Fibroblast of skin of right biceps (primary cell): ENCODE measurements at regions not wholly inside any gene's neighbourhood (a gene's known extent, or its start where the extent isn't known, plus 50 kb on each side); places are given as distances from the start of the nearest gene placed in this dataset.
A peak's percentile ranks its signal among the peaks of the same experiment; 100 is the strongest.
"Not testable (repeated sequence)": the region's sequence is repeated elsewhere in the genome, so short reads cannot be mapped to it uniquely, and the experiment has no call there.

Source experiments
- DNase-seq: peaks from one replicate; pipeline ENCODE4 v3.0.0-alpha.2; 2013

DNA sequence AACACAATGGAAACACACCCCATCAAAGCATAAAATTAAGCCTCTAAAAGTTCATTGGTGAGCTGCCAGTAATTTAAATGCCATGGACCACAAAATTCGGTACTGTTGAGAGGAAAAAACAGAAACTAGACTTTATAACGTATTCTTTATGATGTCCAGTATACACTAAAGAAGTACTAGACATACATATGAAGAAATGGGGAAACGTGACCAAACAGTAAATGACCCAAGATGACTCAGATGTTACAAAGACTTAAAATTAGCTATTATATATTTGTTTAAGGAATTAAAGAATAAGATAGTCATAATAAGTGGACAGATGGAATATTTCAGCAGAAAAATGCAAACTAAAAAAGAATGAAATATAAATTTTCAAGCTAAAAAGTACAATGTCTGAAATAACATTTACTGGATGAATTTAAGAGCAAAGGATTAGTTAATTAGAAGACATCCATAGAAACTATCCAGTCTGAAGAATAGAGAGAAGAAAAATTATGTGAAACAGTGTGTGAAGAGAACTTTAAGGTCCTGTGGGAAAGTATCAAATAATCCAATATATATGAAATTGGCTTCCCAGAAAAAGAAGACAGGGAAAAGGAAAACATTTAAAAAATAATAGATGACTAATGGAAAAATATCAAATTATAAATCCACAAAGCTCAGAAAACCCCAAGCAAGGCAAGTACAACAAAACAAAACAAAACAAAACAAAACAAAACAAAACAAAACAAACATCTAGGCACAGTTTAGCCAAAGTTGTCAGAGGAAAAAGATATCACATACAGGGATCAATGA is 69.4 kb downstream of the SAMD9 start:
- DNase-seq = peak; percentile 38

DNA sequence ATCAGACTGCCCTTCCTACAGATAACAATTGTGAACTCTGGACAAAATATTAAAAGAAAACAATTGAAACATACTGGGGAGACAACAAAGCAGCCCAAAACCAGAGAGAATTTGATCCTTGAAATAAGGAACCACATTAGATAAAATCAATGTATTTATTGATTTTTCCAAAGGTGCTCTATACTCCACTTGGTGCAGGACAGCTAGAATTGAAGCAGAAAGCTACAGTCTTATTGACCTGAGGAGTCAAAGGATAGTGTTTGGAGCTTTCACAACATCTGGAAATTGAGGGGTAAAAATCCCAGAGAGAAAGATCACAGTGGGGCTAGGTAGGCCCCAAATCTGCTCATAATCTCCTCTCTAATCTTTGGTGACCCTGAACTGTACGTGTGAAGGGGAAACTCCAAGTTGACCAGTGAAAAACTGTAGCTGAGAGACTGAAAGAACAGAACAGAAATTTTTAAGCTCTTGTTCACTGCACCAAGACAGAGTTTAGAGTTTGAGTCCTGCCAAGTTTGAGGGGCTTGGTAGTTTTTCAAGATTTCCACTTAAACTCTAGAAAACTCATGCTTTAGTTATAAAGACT is 70.2 kb downstream of the SAMD9 start:
- no peak for DNase-seq

DNA sequence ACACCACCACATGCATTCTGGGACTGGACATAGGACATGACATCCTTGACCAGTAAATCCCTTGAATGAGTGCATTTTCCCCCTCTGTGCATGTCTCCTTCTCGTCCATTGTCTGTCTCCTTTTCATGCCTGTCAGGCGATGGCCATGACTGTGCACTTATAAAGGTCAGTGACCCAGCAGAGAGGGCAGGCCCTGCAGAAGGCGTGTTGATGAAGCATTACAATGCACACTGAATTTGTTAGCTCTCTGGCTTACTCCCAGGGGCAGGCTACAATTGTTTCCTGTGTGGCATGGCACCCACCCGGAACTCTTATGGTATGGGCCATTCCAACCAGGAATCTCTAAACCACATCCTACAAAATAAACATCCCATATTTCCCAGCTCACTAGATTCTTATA is 71.1 kb downstream of the SAMD9 start:
- no peak for DNase-seq

DNA sequence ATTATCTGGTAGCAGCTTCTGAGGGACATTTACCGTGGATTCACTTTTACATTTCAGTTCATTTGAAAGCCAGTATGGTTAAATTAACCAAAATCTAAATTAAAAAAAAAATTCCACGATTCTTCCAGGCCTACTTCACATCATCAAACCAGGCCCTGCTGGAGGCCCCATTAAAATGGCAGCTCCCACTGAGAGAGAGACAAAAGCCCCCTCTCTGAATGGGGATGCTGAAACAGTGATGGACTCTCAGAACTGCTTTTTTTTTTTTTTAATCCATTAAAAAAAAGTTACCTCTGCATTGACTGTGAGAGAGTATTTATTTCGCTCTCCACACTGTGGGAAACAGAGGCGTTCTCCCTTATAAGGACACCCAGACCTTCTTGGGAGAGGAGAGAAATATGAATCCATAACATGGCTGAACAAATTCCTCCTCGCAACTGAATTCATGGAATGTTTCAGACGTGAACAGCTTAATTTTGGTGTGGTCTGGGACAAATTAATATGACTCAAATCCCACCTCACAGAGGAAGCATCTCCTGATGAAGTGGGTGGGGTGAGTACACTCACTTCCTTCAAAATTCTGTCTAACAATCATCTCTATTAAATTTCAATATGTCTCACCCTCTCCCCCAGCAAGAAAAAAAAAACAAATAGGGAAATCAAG is 73.5 kb downstream of the SAMD9 start:
- peak; percentile 97 for DNase-seq

DNA sequence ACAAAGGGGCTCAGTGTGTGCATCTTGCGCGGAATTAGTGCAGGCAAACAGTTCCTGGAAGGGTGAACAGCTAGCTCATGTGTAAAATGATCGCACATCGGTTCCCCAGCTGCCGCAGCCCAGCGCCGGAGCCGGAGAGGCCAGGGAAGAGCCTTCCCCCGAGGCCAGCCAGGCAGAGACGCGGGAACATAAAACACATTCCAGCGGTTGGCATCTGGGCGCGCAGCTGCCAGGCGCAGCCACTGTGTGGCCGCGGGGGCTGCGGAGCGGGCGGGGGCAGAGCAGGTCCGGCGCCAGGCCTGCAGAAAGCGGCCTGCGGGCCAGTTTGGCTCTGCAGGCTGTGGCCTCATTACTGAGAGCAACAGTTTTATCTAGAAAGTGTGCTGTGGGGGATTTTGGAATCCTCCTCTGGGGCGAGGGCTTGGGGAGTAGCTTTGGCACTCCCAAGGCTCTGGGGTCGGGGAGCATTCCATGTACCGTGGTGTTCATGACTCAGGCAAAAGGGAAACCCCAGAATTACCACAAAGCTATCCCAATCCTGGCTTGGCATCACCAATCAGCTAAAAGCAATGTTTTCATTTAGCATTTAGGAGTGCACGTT is 74.3 kb downstream of the SAMD9 start:
- DNase-seq = peak; percentile 95

DNA sequence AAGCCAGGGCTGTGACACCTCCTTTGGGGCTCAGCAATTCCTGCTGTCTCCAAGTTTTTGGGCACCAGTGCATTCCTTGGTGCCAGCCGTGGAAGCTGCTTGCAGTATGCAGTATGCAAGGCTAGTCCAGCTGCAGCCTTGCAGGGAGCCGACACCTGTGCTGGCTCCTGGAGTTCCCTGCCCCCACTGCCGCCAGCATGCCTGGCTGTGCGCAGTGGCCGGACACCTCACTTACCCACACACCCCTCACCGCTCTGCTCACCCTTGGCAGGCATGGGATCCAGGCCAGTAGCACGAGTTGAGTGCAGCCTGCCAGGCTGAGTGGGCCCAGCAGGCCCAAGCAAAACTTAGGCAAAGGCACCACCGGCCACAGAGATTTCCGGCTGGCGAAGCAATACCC is 77.4 kb downstream of the SAMD9 start:
- DNase-seq = no peak

DNA sequence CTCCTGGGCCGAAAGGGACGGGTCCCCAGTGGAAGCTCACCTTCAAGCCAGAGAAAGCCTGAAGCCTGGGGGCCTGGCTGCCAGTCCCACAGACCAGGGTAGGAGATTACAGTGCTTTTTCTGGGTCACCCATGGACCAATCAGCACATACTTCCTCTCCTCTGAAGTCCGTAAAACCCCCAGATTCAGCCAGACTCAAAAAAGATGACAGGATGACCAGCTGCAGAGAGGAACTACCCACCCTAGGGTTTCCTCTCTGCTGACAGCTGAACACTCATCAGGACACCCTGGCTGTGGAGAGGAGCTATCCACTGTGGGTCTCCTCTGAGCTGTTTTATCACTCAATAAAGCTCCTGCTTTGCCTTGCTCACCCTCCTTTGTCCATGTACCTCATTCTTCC is 78.0 kb downstream of the SAMD9 start:
- DNase-seq = no peak

DNA sequence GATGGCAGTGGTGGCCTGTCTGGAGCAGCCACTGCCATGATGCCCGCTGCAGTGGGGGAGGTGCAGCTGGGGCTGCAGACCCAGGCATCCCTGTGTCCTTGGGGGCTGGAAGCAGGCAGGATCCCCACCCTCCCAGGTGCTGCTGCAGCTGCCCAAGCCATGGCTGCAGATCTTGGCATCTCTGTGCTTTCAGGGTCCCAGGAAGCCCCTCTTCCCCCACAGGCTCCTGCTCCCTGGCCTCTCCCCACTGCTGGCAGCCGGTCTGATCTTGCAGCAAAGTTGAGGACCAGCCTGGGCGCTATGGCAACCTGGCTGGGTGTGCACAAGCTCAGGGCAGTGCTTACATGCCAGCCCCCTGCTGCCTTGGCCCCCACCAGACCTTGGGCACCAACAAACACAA is 78.5 kb downstream of the SAMD9 start:
- DNase-seq = no peak

DNA sequence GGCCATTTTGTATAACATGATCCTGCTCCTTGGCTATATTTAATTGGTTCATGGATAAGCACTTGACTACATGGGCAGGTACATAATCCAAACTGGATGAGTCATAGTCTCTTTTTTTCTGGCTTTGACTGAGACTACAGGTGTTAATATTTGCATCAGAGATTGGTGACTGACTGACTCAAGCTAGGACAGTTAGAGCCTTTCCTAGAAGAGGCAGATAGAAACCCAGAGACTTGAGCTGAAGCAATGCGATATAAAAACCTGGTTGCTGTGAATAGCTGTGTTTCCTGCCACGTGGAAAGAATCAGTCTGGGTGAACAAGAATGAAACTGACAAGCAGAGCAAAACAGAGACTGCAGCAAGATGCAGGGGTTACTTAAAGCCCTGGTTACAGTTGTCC is 81.0 kb downstream of the SAMD9 start:
- DNase-seq = no peak

DNA sequence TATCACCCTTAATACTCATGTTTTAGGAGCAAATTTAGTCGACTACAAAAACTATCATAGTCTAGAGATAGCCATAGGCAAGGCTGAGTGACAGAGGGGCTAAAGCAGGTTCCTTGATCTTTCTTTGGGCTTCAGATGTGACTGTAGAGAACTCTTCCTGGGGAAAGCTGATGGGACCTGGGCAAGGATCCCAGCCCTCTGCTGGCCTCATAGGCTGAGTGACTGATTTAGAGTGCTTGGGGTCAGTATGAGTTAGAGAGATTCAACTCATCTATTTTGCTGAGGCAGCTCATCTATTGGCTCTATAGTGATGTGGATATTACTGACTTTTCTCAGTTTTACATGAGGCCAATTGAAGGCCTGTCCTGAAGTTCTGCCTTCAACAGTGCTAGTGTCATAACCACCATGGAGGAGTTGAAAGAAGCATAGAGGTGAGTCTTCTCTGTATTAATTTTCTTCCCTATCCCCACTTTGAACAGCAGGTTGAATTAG is 81.6 kb downstream of the SAMD9 start:
- no peak for DNase-seq

DNA sequence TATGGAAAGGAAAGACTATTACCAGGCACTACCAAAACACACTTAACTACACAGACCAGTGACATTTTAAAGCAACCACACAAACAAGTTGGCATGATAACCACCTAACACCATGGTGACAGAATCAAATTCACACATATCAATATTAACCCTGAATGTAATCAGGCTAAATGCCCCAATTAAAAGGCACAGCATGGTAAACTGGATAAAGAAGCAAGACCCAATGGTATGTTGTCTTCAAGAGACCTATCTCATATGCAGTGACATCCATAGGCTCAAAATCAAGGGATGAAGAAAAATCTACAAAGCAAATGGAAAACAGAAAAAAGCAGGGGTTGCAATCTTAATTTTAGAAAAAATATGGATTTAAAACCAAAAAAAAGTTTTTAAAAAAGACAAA is 86.0 kb downstream of the SAMD9 start:
- no peak for DNase-seq

DNA sequence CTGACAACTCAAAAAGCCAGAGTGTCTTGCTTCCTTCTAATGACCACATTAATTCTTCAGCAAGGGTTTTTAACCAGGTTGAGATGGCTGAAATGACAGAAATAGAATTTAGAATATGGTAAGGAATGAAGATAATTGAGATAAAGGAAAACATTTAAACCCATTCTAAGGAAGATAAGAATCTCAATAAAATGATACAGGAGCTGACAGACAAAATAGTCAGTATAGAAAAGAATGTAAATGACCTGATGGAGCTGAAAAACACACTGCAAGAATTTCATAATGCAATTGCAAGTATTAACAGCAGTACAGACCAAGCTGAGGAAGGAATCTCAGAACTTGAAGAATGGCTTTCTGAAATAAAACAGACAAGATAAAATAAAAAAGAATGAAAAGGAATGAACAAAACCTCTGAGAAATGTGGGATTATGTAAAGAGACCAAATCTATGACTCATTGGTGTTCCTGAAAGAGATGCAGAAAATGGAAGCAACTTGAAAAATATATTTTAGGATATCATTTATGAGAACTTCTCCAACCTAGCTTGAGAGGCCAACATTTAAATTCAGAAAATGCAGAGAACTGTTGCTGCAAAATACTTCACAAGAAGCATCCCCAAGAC is 87.1 kb downstream of the SAMD9 start:
- DNase-seq = peak; percentile 74

DNA sequence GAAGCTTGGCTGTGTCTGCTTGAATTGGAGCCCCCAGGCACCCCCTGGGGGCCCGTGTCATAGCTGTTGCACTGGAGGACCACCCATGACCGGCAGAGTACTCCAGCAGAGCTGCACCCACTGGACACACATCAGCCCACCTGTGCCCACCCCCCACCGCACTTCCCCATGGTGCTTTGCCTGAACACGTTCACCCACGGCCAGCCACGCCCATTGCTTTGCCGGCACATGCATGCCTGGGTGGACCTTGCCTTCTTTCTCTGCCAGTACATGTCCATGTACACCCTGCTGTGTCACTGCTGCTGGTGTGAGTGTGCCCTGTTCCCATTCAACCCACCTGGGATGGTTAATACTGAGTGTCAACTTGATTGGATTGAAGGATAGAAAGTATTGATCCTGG is 88.7 kb downstream of the SAMD9 start:
- DNase-seq = no peak

DNA sequence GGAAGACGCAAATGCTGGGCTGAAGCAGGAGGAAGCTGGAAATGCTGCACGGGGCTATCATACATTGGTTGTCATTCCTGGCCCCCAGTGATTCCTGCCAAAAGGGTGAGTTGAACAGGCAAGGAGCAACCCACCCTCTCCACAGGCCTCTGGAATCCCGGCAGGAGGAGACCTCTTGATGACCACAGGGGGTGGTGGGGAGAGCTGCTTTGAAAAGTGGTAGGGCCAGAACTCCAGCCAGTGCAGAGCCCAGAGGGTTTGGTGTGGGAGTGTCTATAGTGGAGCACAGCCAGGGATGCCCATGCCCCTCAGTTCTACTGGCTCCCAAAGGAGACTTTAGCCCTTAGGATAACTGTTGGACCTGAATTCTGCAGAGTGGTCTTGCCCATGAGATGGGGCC is 89.2 kb downstream of the SAMD9 start:
- no peak for DNase-seq

DNA sequence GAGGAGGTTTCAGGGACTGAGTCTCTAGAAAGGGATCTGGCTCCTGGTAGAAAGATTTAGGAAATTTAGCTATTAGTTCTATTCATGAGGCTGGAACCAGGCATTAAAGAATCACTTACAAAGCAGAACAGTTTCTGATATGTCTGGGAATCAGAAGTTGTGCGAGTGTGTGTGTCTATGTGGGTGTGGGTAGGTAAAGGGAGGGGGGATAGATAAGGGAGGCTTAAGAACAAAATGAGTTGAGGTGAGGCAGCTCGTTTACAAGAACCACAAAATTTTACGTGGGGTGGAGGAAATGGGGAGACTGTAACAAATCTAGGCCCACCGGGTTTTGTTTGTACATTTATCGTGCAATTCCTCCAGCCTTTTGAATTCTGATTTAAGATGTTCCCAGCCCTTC is 90.7 kb downstream of the SAMD9 start:
- DNase-seq = no peak

DNA sequence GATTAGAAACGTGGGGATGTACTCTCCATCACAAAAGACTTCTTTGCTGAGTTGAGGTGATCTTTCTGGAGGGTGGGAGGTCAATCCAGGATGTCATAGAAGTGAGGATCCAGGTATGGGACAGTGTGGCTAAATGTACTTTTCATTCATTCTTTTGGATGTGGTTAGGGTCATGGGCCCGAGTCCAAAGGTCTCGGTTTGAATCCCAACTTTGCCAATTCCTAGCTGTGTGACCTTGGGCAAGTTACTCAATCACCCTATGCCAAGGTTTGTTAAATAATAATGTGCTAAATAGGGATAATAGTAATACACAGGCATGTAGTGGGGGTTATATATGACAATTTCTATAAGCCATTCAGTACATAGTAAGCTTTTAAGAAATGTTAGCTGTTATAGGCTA is 91.4 kb downstream of the SAMD9 start:
- no peak for DNase-seq

DNA sequence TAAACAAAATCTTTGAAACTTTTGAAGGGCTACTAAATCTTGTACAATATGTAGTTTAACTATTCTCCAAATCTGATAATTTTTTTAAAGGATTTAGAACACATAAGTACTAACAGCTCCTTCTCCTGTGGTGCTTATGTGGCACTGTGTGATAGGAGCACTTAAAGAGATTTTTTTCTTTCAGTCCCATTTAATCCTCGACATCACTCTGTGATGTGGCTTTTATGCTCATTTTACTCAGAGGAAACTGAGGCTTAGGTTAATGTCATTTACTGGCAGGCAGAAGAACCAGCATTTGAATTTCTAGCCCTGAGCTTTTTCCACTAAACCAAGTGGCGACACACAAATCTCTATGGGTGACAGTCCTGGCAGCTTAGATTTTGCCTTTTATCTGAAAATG is 92.4 kb downstream of the SAMD9 start:
- no peak for DNase-seq

DNA sequence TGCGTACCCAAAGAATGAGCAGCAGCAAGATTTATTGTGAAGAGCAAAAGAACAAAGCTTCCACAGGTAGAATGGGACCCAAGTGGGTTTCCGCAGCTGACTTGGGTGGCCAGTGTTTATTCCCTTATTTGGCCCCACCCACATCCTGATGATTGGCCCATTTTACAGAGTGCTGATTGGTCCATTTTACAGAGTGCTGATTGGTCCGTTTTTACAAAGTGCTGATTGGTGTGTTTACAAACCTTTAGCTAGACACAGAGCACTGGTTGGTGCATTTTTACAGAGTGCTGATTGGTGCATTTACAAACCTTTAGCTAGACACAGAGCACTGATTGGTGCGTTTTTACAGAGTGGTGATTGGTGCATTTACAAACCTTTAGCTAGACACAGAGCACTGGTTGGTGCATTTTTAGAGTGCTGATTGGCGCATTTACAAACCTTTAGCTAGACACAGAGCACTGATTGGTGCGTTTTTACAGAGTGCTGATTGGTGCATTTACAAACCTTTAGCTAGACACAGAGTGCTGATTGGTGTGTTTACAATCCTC is 94.8 kb downstream of the SAMD9 start:
- DNase-seq = not testable (repeated sequence)

DNA sequence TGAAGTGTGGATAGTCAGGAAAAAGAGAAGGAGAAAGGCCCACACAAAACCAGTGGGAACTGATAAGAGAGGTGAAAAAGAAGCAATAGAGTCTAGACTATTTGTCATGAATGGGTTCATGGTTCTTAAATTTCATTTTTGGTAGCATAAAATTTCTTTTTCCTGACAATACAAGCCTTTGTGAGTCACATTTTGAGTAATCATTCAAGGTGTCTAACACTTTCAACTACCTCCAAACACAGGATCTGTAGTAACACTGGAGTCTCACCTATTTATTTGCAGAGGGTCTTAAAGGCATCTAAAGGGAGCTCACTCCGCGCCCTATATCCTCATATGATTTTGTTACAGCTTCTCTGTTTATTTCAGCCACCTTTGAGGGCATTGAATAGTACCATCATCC is 96.0 kb downstream of the SAMD9 start:
- no peak for DNase-seq

DNA sequence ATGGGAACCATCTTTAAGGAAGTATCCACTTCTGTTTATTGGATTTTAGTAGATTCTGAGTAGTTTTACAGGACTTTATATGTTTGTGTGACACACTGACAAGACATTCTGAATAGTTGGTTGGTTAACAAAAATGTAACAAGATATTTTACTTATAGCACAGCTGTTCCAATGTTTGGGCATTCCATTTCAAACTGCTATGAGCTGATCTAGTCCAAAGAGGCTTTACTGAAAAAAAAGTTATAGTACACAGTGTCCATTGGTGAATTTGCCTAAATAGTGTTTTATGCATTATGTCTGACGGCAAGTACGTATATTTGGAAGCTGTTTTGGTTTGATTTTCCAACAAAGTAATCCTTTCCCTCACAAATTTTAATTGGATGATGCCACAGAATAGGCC is 99.1 kb downstream of the SAMD9 start:
- peak; percentile 64 for DNase-seq

DNA sequence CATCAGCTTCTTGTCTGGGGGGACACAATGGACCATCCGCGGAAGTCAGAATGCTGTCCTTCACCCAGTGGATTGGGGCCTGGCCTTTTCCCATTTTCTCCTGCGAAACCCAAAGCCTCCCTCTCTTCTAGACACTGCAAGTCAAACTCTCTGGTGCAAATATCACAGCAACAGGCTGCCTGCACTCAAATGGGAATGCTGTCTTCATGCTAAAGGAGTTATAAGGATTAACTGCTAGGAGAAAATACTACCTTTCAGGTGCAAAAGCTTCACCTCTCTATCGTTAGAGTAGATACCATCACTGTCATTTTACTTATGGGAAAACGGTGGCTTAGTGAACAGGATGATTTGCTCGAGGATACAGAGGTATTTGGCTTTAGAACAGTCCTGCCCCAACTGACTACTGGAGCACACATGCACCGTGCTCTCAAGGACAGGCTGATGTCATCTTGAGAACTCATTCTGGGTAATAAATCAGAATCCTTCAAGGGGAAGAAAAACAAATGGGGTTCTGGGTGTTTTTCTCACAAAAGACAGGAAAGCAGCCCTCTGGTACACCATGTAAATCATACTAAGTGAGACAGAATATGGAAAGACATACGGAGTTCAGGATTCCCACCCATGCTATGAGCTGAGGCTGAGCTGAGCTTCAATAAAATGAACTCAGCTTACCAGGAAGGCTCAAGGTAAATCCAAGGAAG is 100.9 kb downstream of the SAMD9 start:
- DNase-seq = peak; percentile 69

DNA sequence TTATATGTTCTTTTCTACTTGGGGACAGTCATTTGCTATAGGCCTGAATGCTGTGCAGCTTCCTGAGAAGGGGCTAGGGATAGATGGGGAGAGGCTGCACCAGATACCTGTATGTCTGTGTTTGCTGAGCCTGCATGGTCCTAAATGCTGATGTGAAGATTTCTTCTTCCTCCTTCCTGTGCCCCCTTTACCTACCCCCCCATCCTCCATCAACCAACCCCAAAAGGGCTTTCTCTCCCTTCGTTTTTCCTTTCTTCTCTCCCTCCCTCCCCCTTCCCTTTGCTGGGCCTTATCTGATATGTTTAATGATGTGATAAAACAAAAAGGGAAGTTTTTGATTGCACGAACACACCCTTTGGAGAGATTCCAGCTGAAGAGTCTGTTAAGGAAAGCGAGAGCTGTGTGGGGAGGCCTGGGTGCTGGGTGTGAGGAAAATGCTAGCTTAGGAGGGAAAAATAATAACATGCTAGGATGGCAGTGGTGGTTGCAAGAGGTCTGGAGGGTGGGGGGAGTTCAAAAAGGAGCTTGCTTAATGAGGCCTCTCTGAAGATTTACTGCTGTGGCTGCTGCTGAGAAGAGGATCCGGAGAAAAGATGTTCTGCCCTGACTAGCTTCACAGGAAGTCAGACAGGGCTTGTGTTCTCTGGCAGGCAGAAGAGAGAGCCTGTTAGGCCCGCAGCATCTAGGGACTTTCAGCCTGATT is 101.8 kb downstream of the SAMD9 start:
- DNase-seq = peak; percentile 69
